ENCODE measurements at regions not wholly inside any gene's neighbourhood (a gene's known extent, or its start where the extent isn't known, plus 50 kb on each side); places are given as distances from the start of the nearest gene placed in this dataset.

GRCh38 chr20:60341062-60341461 is 382.8 kb downstream of the CDH26 start:
- no peak for TF ChIP-seq CTCF (IDR thresholded peaks at IDR 0.05)
- no peak for TF ChIP-seq POLR2A (IDR thresholded peaks at IDR 0.05)

Data from lower leg skin (tissue), 3 donors.